ENCODE measurements at regions not wholly inside any gene's neighbourhood (a gene's known extent, or its start where the extent isn't known, plus 50 kb on each side); places are given as distances from the start of the nearest gene placed in this dataset.

- no peak overlapping the region for H3K27ac Mint-ChIP-seq (ENCODE audit: unreplicated experiment)
- H3K4me3 Mint-ChIP-seq (ENCODE audit: unreplicated experiment), result no peak overlapping the region
- DNase-seq (ENCODE audit: extremely low spot score, unreplicated experiment), result no peak
- TF ChIP-seq CTCF (IDR thresholded peaks at IDR 0.05), result no peak
- H3K36me3 Mint-ChIP-seq (ENCODE audit: unreplicated experiment), result no peaks in the 10 kb centered on the region
- no peaks in the 10 kb centered on the region for H3K27me3 Mint-ChIP-seq (ENCODE audit: unreplicated experiment)
- no peaks in the 10 kb centered on the region for H3K9me3 Mint-ChIP-seq (ENCODE audit: unreplicated experiment)
- peaks cover 5% of the 10 kb centered on the region for H3K4me1 Mint-ChIP-seq (ENCODE audit: unreplicated experiment)
These were observed 251.4 kb downstream of the HS3ST3B1 start for GRCh38 chr17:14552306-14552705.

GRCh38 chr17:14547556-14547955, 246.7 kb downstream of the HS3ST3B1 start:
- no peaks in the 10 kb centered on the region for H3K27me3 Mint-ChIP-seq (ENCODE audit: unreplicated experiment)
- DNase-seq (ENCODE audit: extremely low spot score, unreplicated experiment), result no peak
- no peak overlapping the region for H3K27ac Mint-ChIP-seq (ENCODE audit: unreplicated experiment)
- H3K4me3 Mint-ChIP-seq (ENCODE audit: unreplicated experiment), result no peak overlapping the region
- peaks cover 5% of the 10 kb centered on the region for H3K4me1 Mint-ChIP-seq (ENCODE audit: unreplicated experiment)
- no peak for TF ChIP-seq CTCF (IDR thresholded peaks at IDR 0.05)
- H3K36me3 Mint-ChIP-seq (ENCODE audit: unreplicated experiment), result no peaks in the 10 kb centered on the region
- H3K9me3 Mint-ChIP-seq (ENCODE audit: unreplicated experiment), result peaks cover 6% of the 10 kb centered on the region

- Mint-ChIP-seq H3K27me3 (ENCODE audit: unreplicated experiment) (no peaks in the 10 kb centered on the region), H3K9me3 (ENCODE audit: unreplicated experiment) (peaks cover 6% of the 10 kb centered on the region), H3K4me1 (ENCODE audit: unreplicated experiment) (peaks cover 6% of the 10 kb centered on the region), H3K27ac (ENCODE audit: unreplicated experiment) (no peak overlapping the region), H3K36me3 (ENCODE audit: unreplicated experiment) (no peaks in the 10 kb centered on the region), H3K4me3 (ENCODE audit: unreplicated experiment) (no peak overlapping the region)
- no peak for DNase-seq (ENCODE audit: extremely low spot score, unreplicated experiment)
- no peak for TF ChIP-seq CTCF (IDR thresholded peaks at IDR 0.05)
These were observed 246.1 kb downstream of the HS3ST3B1 start for GRCh38 chr17:14547016-14547415.

- Mint-ChIP-seq H3K4me3 (ENCODE audit: unreplicated experiment) (no peak overlapping the region), H3K27ac (ENCODE audit: unreplicated experiment) (no peak overlapping the region), H3K36me3 (ENCODE audit: unreplicated experiment) (no peaks in the 10 kb centered on the region), H3K4me1 (ENCODE audit: unreplicated experiment) (peaks cover 12% of the 10 kb centered on the region), H3K27me3 (ENCODE audit: unreplicated experiment) (no peaks in the 10 kb centered on the region), H3K9me3 (ENCODE audit: unreplicated experiment) (peaks cover 6% of the 10 kb centered on the region)
- TF ChIP-seq CTCF (IDR thresholded peaks at IDR 0.05), result no peak
- DNase-seq (ENCODE audit: extremely low spot score, unreplicated experiment), result no peak
These were observed 244.4 kb downstream of the HS3ST3B1 start for GRCh38 chr17:14545156-14545906.

GRCh38 chr17:14541714-14542113, 240.8 kb downstream of the HS3ST3B1 start:
- TF ChIP-seq CTCF (IDR thresholded peaks at IDR 0.05), result no peak

More at GRCh38 chr17:14541714-14542113, 240.8 kb downstream of the HS3ST3B1 start:
- Mint-ChIP-seq H3K4me3 (ENCODE audit: unreplicated experiment) (no peak overlapping the region), H3K4me1 (ENCODE audit: unreplicated experiment) (peaks cover 12% of the 10 kb centered on the region), H3K36me3 (ENCODE audit: unreplicated experiment) (no peaks in the 10 kb centered on the region), H3K9me3 (ENCODE audit: unreplicated experiment) (peaks cover 14% of the 10 kb centered on the region), H3K27me3 (ENCODE audit: unreplicated experiment) (no peaks in the 10 kb centered on the region), H3K27ac (ENCODE audit: unreplicated experiment) (no peak overlapping the region)
- no peak for DNase-seq (ENCODE audit: extremely low spot score, unreplicated experiment)

All from osteocyte (in vitro differentiated cells).